ENCODE measurements at regions not wholly inside any gene's neighbourhood (a gene's known extent, or its start where the extent isn't known, plus 50 kb on each side); places are given as distances from the start of the nearest gene placed in this dataset.

DNA sequence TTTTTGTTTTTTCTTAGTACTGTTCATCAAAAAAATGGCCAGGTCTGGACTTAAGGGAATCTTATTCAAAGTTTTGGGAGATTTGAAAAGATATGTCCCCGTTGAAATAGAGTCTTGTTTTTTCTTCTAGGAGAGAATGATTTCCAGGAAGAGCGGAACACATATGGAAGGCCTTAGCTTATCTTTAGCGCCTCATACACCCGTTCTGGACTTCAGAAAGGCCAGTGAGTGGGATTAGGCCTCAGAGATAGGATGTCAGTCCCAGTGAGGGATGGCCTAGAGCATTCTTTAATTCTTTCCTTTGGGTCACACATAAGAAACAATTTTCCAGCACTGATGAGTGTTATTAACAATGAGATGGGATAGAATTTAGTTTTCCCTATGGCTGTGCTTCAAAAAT lies 54.5 kb upstream of the HAND2 start (continued):
- TF ChIP-seq NRF1 (conservative IDR thresholded peaks at IDR 0.05 in 1 of 2, IDR thresholded peaks at IDR 0.05 in 1 of 2) (no peak), PRPF4 (IDR thresholded peaks at IDR 0.05; ENCODE audit: insufficient read depth, low read depth, low read length, poor library complexity, severe bottlenecking) (no peak), DMBX1 (CRISPR knock-in tag; IDR thresholded peaks at IDR 0.05; ENCODE audit: borderline replicate concordance) (peak; percentile 53; the same call in 1 of the 2 replicates), CC2D1A (IDR thresholded peaks at IDR 0.05) (peak; percentile 36; the same call in 1 of the 2 replicates), POLR2H (tag; IDR thresholded peaks at IDR 0.05; ENCODE audit: low read depth) (peak; percentile 17; the same call in 1 of the 2 replicates), SNRNP70 (optimal IDR thresholded peaks at IDR 0.05; ENCODE audit: low read depth, low read length) (no peak), POU5F1 (IDR thresholded peaks at IDR 0.05; ENCODE audit: borderline replicate concordance, low read depth, low read length, partially characterized antibody) (no peak), ZNF507 (tag; conservative IDR thresholded peaks at IDR 0.05) (no peak), ZNF740 (CRISPR knock-in tag; IDR thresholded peaks at IDR 0.05) (no peak), ZNF740 (tag; IDR thresholded peaks at IDR 0.05) (no peak), CBX3 (IDR thresholded peaks at IDR 0.05; ENCODE audit: borderline replicate concordance in 1 of 2, low read length in 2 of 2) (peak in 1 of 2 experiments; percentile 28; a peak in 1 of 3 replicates), ZNF146 (CRISPR knock-in tag; IDR thresholded peaks at IDR 0.05; ENCODE audit: unreplicated experiment) (no peak), SAP30 (IDR thresholded peaks at IDR 0.05; ENCODE audit: borderline replicate concordance, insufficient read depth, low read depth, low read length, poor library complexity, severe bottlenecking) (no peak), ETV1 (tag; conservative IDR thresholded peaks at IDR 0.05; ENCODE audit: low read depth) (no peak; the same call in 1 of the 2 replicates), HNRNPLL (IDR thresholded peaks at IDR 0.05; ENCODE audit: low read depth, low read length, poor library complexity, severe bottlenecking) (no peak), TEAD4 (IDR thresholded peaks at IDR 0.05; ENCODE audit: low read length) (peak; percentile 83), TEAD4 (CRISPR knock-in tag; IDR thresholded peaks at IDR 0.05; ENCODE audit: borderline replicate concordance) (no peak), GATA2 (CRISPR knock-in tag; IDR thresholded peaks at IDR 0.05) (no peak), ATF7 (IDR thresholded peaks at IDR 0.05) (no peak)
- TF ChIP-seq, protein P1, sequence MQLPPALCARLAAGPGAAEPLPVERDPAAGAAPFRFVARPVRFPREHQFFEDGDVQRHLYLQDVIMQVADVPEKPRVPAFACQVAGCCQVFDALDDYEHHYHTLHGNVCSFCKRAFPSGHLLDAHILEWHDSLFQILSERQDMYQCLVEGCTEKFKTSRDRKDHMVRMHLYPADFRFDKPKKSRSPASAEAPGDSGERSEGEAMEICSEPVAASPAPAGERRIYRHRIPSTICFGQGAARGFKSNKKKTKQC (CRISPR knock-in tag; IDR thresholded peaks at IDR 0.05) = no peak
- TF ChIP-seq, protein P2, sequence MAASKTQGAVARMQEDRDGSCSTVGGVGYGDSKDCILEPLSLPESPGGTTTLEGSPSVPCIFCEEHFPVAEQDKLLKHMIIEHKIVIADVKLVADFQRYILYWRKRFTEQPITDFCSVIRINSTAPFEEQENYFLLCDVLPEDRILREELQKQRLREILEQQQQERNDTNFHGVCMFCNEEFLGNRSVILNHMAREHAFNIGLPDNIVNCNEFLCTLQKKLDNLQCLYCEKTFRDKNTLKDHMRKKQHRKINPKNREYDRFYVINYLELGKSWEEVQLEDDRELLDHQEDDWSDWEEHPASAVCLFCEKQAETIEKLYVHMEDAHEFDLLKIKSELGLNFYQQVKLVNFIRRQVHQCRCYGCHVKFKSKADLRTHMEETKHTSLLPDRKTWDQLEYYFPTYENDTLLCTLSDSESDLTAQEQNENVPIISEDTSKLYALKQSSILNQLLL (CRISPR knock-in tag; IDR thresholded peaks at IDR 0.05; ENCODE audit: borderline replicate concordance) = no peak

Data from K562 (cell line).